ENCODE measurements at regions not wholly inside any gene's neighbourhood (a gene's known extent, or its start where the extent isn't known, plus 50 kb on each side); places are given as distances from the start of the nearest gene placed in this dataset.

GRCh38 chr7:33802600-33802999 is 102.7 kb upstream of the BMPER start:
- TF ChIP-seq CTCF (IDR thresholded peaks at IDR 0.05) (no peak), POLR2A (IDR thresholded peaks at IDR 0.05) (no peak)

All from esophagus squamous epithelium (tissue), 4 donors.